IMR-90 (cell line): ENCODE measurements at regions not wholly inside any gene's neighbourhood (a gene's known extent, or its start where the extent isn't known, plus 50 kb on each side); places are given as distances from the start of the nearest gene placed in this dataset.

Source experiments
- ATAC-seq: fragments of 200-7000 bp; cut with Tn5 transposase; 2 replicates; pipeline ENCODE4 v1.9.1; 2020; ENCODE audit warnings: low read depth, mild to moderate bottlenecking, moderate library complexity
- BruUV-seq: library from RNA; stranded (reverse); fragments of 400-500 nt; replicated peaks from 2 replicates; lab custom pipeline; 2021; lab: Mats Ljungman, UMichigan
- CTCF ChIA-PET: fragments of 300-600 bp; formaldehyde crosslinking; extraction: SDS; loops from one replicate; lab custom pipeline; 2021; ENCODE audit warnings: antibody characterized with exemption; lab: Yijun Ruan, JAX
- POLR2A ChIA-PET: fragments of 300-600 bp; sonication (Branson Sonifier 250); formaldehyde crosslinking; loops from one replicate; lab custom pipeline; 2022; ENCODE audit warnings: antibody characterized with exemption; ENCODE audit not compliant: unreplicated experiment; lab: Charles Lee
- DNase-seq: peaks from one replicate; pipeline ENCODE4 v3.0.0; 2013
- H2AFZ ChIP-seq: replicated peaks from 2 replicates; pipeline ENCODE3; 2013; ENCODE audit warnings: low read length, mild to moderate bottlenecking; ENCODE audit not compliant: poor library complexity
- H2AK5ac ChIP-seq: 2 replicates; pipeline ENCODE4 v1.6.1; 2013; ENCODE audit warnings: low read depth, low read length, inconsistent platforms
- H2AK9ac ChIP-seq: replicated peaks from 2 replicates; pipeline ENCODE3; 2013; ENCODE audit warnings: mild to moderate bottlenecking, low read depth, low read length, moderate library complexity; ENCODE audit not compliant: poor library complexity
- H2BK120ac ChIP-seq: 2 replicates; pipeline ENCODE4 v1.6.1; 2013; ENCODE audit warnings: low read depth, low read length, inconsistent platforms
- H2BK15ac ChIP-seq: 3 replicates; pipeline ENCODE4 v1.6.1; 2013; ENCODE audit warnings: low read depth, low read length, inconsistent platforms
- H2BK20ac ChIP-seq: 2 replicates; pipeline ENCODE4 v1.6.1; 2013; ENCODE audit warnings: low read depth, mild to moderate bottlenecking, inconsistent platforms, low read length, moderate library complexity
- H2BK5ac ChIP-seq: 2 replicates; pipeline ENCODE4 v1.6.1; 2013; ENCODE audit warnings: mild to moderate bottlenecking, low read depth, low read length, inconsistent platforms; ENCODE audit not compliant: poor library complexity, severe bottlenecking
- H3K14ac ChIP-seq: replicated peaks from 2 replicates; pipeline ENCODE4 v1.6.1; 2013; ENCODE audit warnings: low read depth, low read length, inconsistent platforms
- H3K18ac ChIP-seq: 2 replicates; pipeline ENCODE4 v1.6.1; 2013; ENCODE audit warnings: low read depth, low read length, control low read depth
- H3K23ac ChIP-seq: 2 replicates; pipeline ENCODE4 v1.6.1; 2013; ENCODE audit warnings: low read depth, low read length, inconsistent platforms
- H3K27ac ChIP-seq: 2 replicates; pipeline ENCODE4 v1.5.1; 2013; ENCODE audit warnings: mild to moderate bottlenecking, control low read depth, low read length; ENCODE audit not compliant: insufficient read depth
- H3K27me3 ChIP-seq: 2 replicates; pipeline ENCODE4 v1.6.1; 2013; ENCODE audit warnings: low read length; ENCODE audit not compliant: control insufficient read depth, insufficient read depth
- H3K36me3 ChIP-seq: 2 replicates; pipeline ENCODE4 v1.6.1; 2013; ENCODE audit warnings: low read length, mixed read lengths; ENCODE audit not compliant: control insufficient read depth, insufficient read depth
- H3K4ac ChIP-seq: 2 replicates; pipeline ENCODE4 v1.6.1; 2013; ENCODE audit warnings: low read depth, low read length, inconsistent platforms
- H3K4me1 ChIP-seq: 2 replicates; pipeline ENCODE4 v1.6.1; 2013; ENCODE audit warnings: low read length, mixed read lengths; ENCODE audit not compliant: control insufficient read depth, insufficient read depth
- H3K4me2 ChIP-seq: 2 replicates; pipeline ENCODE4 v1.6.1; 2013; ENCODE audit warnings: low read depth, mild to moderate bottlenecking, control low read depth, low read length, moderate library complexity
- H3K4me3 ChIP-seq: 2 replicates; pipeline ENCODE4 v1.5.1; 2013; ENCODE audit warnings: low read depth, mild to moderate bottlenecking, control low read depth, low read length, moderate library complexity; ENCODE audit not compliant: insufficient read depth
- H3K56ac ChIP-seq: 2 replicates; pipeline ENCODE4 v1.6.1; 2013; ENCODE audit warnings: low read length, inconsistent platforms; ENCODE audit not compliant: insufficient read depth; ENCODE audit errors: extremely low read depth
- H3K79me1 ChIP-seq, 2 experiments: 2 replicates each; pipeline ENCODE4 v1.6.1; 2013; ENCODE audit warnings: low read length in 2 of 2, inconsistent platforms in 1 of 2, low read depth in 1 of 2
- H3K9ac ChIP-seq: 2 replicates; pipeline ENCODE4 v1.6.1; 2013; ENCODE audit warnings: low read depth, low read length, control low read depth
- H3K9me1 ChIP-seq: 2 replicates; pipeline ENCODE4 v1.6.1; 2013; ENCODE audit warnings: low read length, inconsistent platforms; ENCODE audit not compliant: insufficient read depth
- H3K9me3 ChIP-seq: 2 replicates; pipeline ENCODE4 v1.6.1; 2013; ENCODE audit warnings: low read length; ENCODE audit not compliant: control insufficient read depth, insufficient read depth
- H4K20me1 ChIP-seq: 2 replicates; pipeline ENCODE4 v1.6.1; 2013; ENCODE audit warnings: low read length, inconsistent platforms; ENCODE audit not compliant: insufficient read depth
- H4K5ac ChIP-seq: 2 replicates; pipeline ENCODE4 v1.6.1; 2013; ENCODE audit warnings: mild to moderate bottlenecking, low read depth, low read length, control low read depth
- H4K8ac ChIP-seq, 2 experiments: 2 replicates each; pipeline ENCODE4 v1.6.1; 2013; ENCODE audit warnings: low read depth in 2 of 2, low read length in 2 of 2, control low read depth in 1 of 2, inconsistent platforms in 1 of 2
- H4K91ac ChIP-seq: 2 replicates; pipeline ENCODE4 v1.6.1; 2013; ENCODE audit warnings: low read depth, low read length, inconsistent platforms; ENCODE audit not compliant: insufficient read depth
- BHLHE40 ChIP-seq: fragments of 150-350 bp; IDR thresholded peaks from 2 replicates; pipeline ENCODE4 v1.6.1; 2016; ENCODE audit warnings: mild to moderate bottlenecking, low read depth, low read length
- CEBPB ChIP-seq: IDR thresholded peaks from 2 replicates; pipeline ENCODE4 v1.6.1; 2012; ENCODE audit warnings: low read depth, low read length, improper control_type of control experiment
- CHD1 ChIP-seq: IDR thresholded peaks from 2 replicates; pipeline ENCODE4 v1.6.1; 2012; ENCODE audit warnings: low read depth, low read length, improper control_type of control experiment
- FOS ChIP-seq: fragments of 150-350 bp; IDR thresholded peaks from 2 replicates; pipeline ENCODE4 v1.6.1; 2016; ENCODE audit warnings: low read depth, low read length
- MAFK ChIP-seq: IDR thresholded peaks from 2 replicates; pipeline ENCODE4 v1.6.1; 2012; ENCODE audit warnings: low read depth, low read length, improper control_type of control experiment
- MAZ ChIP-seq: IDR thresholded peaks from 2 replicates; pipeline ENCODE4 v1.6.1; 2012; ENCODE audit warnings: low read depth, mild to moderate bottlenecking, low read length, improper control_type of control experiment, moderate library complexity, borderline replicate concordance
- MXI1 ChIP-seq: IDR thresholded peaks from 2 replicates; pipeline ENCODE4 v1.6.1; 2012; ENCODE audit warnings: low read depth, mild to moderate bottlenecking, low read length, moderate library complexity, borderline replicate concordance
- NFE2L2 ChIP-seq: fragments of 150-350 bp; IDR thresholded peaks from 2 replicates; pipeline ENCODE4 v1.6.1; 2016; ENCODE audit warnings: low read depth, mild to moderate bottlenecking, low read length
- POLR2A ChIP-seq: IDR thresholded peaks from 2 replicates; pipeline ENCODE4 v1.6.1; 2012; ENCODE audit warnings: mild to moderate bottlenecking, low read depth, low read length
- RAD21 ChIP-seq: IDR thresholded peaks from 2 replicates; pipeline ENCODE4 v1.6.1; 2012; ENCODE audit warnings: low read length, improper control_type of control experiment
- RCOR1 ChIP-seq: IDR thresholded peaks from 2 replicates; pipeline ENCODE4 v1.6.1; 2012; ENCODE audit warnings: mild to moderate bottlenecking, low read length, improper control_type of control experiment; ENCODE audit not compliant: insufficient replicate concordance
- RFX5 ChIP-seq: IDR thresholded peaks from 2 replicates; pipeline ENCODE4 v1.8.0; 2012; ENCODE audit warnings: low read depth, mild to moderate bottlenecking, low read length, moderate library complexity
- SMC3 ChIP-seq: fragments of 150-350 bp; IDR thresholded peaks from 2 replicates; pipeline ENCODE4 v1.6.1; 2016; ENCODE audit warnings: low read depth, mild to moderate bottlenecking, antibody characterized with exemption, low read length, moderate library complexity
- WGBS, 2 experiments: methylation state at CpG; one replicate each; pipeline versions ENCODE4 v1.1.5 to v1.1.7; 2013; ENCODE audit warnings: missing lambda C conversion rate in 2 of 2; ENCODE audit not compliant: insufficient read length in 1 of 2; ENCODE audit errors: extremely low coverage in 2 of 2; 5-methylcytosine and 5-hydroxymethylcytosine counted together
- dilution Hi-C: fragments of 300-500 bp; cut with HindIII; formaldehyde crosslinking; loops from one replicate; pipeline ENCODE4 v1.14.3; 2018; ENCODE audit warnings: low sequenced_read_pairs; ENCODE audit not compliant: unreplicated experiment
- in situ Hi-C: fragments of 300-500 bp; cut with MboI; formaldehyde crosslinking; loops from 3 replicates; pipeline ENCODE4 v1.14.3; 2019; ENCODE audit warnings: low sequenced_read_pairs, inconsistent platforms, mixed read lengths
- intact Hi-C: fragments of 100-400 bp; cut with micrococcal nuclease; formaldehyde crosslinking; loops from 2 replicates; pipeline ENCODE4 v1.10.0; 2022
- TF ChIP-seq, protein P1 (sequence below): fragments of 150-350 bp; IDR thresholded peaks from 2 replicates; pipeline ENCODE4 v1.6.1; 2017; ENCODE audit warnings: mild to moderate bottlenecking, antibody characterized with exemption, low read length, low read depth
- TF ChIP-seq, protein P2 (sequence below): fragments of 150-350 bp; IDR thresholded peaks from 2 replicates; pipeline ENCODE4 v1.6.1; 2016; ENCODE audit warnings: low read depth, mild to moderate bottlenecking, low read length, moderate library complexity, borderline replicate concordance
- TF ChIP-seq, protein P3 (sequence below): conservative IDR thresholded peaks from 2 replicates; pipeline ENCODE4 v1.5.1; 2012; ENCODE audit warnings: mild to moderate bottlenecking, low read depth, low read length, improper control_type of control experiment

DNA sequence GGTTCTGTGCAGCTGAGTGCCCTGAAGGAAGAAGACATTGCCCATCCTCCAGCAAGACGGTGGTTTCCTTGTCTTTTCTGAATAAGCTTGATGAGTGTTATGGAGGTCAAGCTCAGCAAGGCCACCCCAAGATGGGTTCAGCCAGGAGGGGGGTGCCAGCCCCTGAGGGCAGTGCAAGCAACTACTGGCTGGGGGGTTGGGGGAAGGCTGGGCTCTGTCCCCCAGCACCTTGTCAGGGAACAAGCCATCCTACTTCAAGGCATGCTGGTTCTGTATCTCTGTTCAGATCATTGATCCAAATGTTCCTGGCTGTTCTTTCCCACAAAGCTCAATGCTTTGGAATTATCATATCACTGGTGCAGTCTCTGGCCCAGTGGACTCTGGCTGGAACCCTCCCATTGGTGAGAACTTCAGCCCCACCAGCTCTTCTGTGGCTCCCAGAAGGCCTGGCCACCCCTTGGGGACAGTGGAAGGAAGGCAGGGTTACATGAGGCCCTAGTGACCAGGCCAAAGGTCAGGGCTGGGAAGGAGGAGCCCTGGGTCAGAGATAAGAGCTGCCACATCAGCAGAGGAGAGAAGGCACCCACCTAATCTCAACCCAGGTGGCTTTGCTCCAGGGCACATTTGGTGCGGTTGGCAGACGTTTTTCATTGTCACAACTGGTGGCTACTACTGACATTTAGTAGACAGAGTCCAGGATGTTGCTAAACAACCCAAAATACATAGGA lies 280.2 kb downstream of the IRX2 start:
- WGBS, 2 experiments = 67% methylated on average over 2 of the region's 3 CpGs; no CpG with 5 or more reads in 1 of the 2 experiments
- TF ChIP-seq BHLHE40 = no peak
- TF ChIP-seq, protein P1, sequence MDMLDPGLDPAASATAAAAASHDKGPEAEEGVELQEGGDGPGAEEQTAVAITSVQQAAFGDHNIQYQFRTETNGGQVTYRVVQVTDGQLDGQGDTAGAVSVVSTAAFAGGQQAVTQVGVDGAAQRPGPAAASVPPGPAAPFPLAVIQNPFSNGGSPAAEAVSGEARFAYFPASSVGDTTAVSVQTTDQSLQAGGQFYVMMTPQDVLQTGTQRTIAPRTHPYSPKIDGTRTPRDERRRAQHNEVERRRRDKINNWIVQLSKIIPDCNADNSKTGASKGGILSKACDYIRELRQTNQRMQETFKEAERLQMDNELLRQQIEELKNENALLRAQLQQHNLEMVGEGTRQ = no peak
- no peak for TF ChIP-seq CHD1
- TF ChIP-seq, protein P2, sequence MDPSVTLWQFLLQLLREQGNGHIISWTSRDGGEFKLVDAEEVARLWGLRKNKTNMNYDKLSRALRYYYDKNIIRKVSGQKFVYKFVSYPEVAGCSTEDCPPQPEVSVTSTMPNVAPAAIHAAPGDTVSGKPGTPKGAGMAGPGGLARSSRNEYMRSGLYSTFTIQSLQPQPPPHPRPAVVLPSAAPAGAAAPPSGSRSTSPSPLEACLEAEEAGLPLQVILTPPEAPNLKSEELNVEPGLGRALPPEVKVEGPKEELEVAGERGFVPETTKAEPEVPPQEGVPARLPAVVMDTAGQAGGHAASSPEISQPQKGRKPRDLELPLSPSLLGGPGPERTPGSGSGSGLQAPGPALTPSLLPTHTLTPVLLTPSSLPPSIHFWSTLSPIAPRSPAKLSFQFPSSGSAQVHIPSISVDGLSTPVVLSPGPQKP = no peak
- TF ChIP-seq CEBPB = no peak
- TF ChIP-seq, protein P3, sequence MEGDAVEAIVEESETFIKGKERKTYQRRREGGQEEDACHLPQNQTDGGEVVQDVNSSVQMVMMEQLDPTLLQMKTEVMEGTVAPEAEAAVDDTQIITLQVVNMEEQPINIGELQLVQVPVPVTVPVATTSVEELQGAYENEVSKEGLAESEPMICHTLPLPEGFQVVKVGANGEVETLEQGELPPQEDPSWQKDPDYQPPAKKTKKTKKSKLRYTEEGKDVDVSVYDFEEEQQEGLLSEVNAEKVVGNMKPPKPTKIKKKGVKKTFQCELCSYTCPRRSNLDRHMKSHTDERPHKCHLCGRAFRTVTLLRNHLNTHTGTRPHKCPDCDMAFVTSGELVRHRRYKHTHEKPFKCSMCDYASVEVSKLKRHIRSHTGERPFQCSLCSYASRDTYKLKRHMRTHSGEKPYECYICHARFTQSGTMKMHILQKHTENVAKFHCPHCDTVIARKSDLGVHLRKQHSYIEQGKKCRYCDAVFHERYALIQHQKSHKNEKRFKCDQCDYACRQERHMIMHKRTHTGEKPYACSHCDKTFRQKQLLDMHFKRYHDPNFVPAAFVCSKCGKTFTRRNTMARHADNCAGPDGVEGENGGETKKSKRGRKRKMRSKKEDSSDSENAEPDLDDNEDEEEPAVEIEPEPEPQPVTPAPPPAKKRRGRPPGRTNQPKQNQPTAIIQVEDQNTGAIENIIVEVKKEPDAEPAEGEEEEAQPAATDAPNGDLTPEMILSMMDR = no peak
- no peak for TF ChIP-seq RFX5
- TF ChIP-seq MXI1 = no peak
- no peak for TF ChIP-seq RCOR1
- TF ChIP-seq MAZ = no peak
- no peak for TF ChIP-seq NFE2L2
- TF ChIP-seq SMC3 = no peak
- no peak for TF ChIP-seq FOS
- TF ChIP-seq MAFK = no peak
- TF ChIP-seq RAD21 = no peak
- no peak for TF ChIP-seq POLR2A
- Histone ChIP-seq H3K36me3 (no peaks in the 10 kb centered on the region), H2AK5ac (no peak overlapping the region), H3K27me3 (no peaks in the 10 kb centered on the region), H2BK20ac (no peak overlapping the region), H3K56ac (no peak overlapping the region), H4K5ac (no peak overlapping the region), H3K4me1 (no peaks in the 10 kb centered on the region), H3K9ac (no peak overlapping the region), H2BK15ac (no peak overlapping the region), H3K23ac (no peak overlapping the region), H2AFZ (no peak overlapping the region), H3K9me1 (no peaks in the 10 kb centered on the region), H3K27ac (no peak overlapping the region), H3K4me3 (no peak overlapping the region), H2BK5ac (no peak overlapping the region), H3K4ac (no peak overlapping the region), H3K9me3 (peaks cover 28% of the 10 kb centered on the region), H4K8ac (no peak overlapping the region), H3K79me1 (no peaks in the 10 kb centered on the region), H3K4me2 (no peak overlapping the region), H4K20me1 (no peaks in the 10 kb centered on the region), H3K18ac (no peak overlapping the region), H2BK120ac (no peak overlapping the region), H4K91ac (no peak overlapping the region), H2AK9ac (no peak overlapping the region), H3K14ac (no peak overlapping the region)
- in situ Hi-C loops = no loop called here
- dilution Hi-C loops = no loop called here
- ChIA-PET POLR2A (no interaction called here), CTCF (no interaction called here)
- intact Hi-C loops = no loop called here
- no peak for ATAC-seq
- no peak for DNase-seq
- BruUV-seq = no TSS peak
